PC-3 (cell line): ENCODE measurements at regions not wholly inside any gene's neighbourhood (a gene's known extent, or its start where the extent isn't known, plus 50 kb on each side); places are given as distances from the start of the nearest gene placed in this dataset.

Experiments
- ATAC-seq: fragments of 200-7000 bp; cut with Tn5 transposase; 2 replicates; pipeline ENCODE4 v1.9.1; 2020; ENCODE audit warnings: mild to moderate bottlenecking, moderate library complexity
- BruUV-seq: library from RNA; stranded (reverse); fragments of 400-500 nt; replicated peaks from 2 replicates; lab custom pipeline; 2021; lab: Mats Ljungman, UMichigan
- CTCF ChIA-PET: fragments of 300-600 bp; sonication (Branson Sonifier 250); formaldehyde crosslinking; loops from one replicate; lab custom pipeline; 2022; ENCODE audit warnings: antibody characterized with exemption; lab: Charles Lee
- POLR2A ChIA-PET: fragments of 300-600 bp; sonication (Branson Sonifier 250); formaldehyde crosslinking; loops from one replicate; lab custom pipeline; 2022; ENCODE audit warnings: antibody characterized with exemption; ENCODE audit not compliant: unreplicated experiment; lab: Charles Lee
- DNase-seq: peaks from one replicate; pipeline ENCODE4 v3.0.0-alpha.2; 2015
- H2AFZ ChIP-seq: fragments of 300-600 bp; sonication (generic); 2 replicates; pipeline ENCODE4 v1.6.0; 2016; ENCODE audit warnings: antibody characterized with exemption, low read length
- H3F3A ChIP-seq: fragments of 300-600 bp; sonication (generic); one replicate; pipeline ENCODE4 v1.6.0; 2017; ENCODE audit warnings: antibody characterized with exemption, low read length, control low read depth, mild to moderate bottlenecking; ENCODE audit not compliant: unreplicated experiment
- H3K27ac ChIP-seq: fragments of 300-600 bp; sonication (generic); 2 replicates; pipeline ENCODE4 v1.5.1; 2016; ENCODE audit warnings: mild to moderate bottlenecking, low read length
- H3K27me3 ChIP-seq: fragments of 300-600 bp; sonication (generic); 2 replicates; pipeline ENCODE4 v1.6.1; 2016; ENCODE audit warnings: low read length, mixed read lengths
- H3K36me3 ChIP-seq: fragments of 300-600 bp; sonication (generic); 2 replicates; pipeline ENCODE4 v1.6.1; 2016; ENCODE audit warnings: low read depth, mixed run types, low read length, mixed read lengths
- H3K4me1 ChIP-seq: fragments of 300-600 bp; sonication (generic); 2 replicates; pipeline ENCODE4 v1.5.1; 2016; ENCODE audit warnings: low read length; ENCODE audit not compliant: insufficient read depth
- H3K4me2 ChIP-seq: fragments of 300-600 bp; sonication (generic); 2 replicates; pipeline ENCODE4 v1.6.0; 2016; ENCODE audit warnings: low read length
- H3K4me3 ChIP-seq: fragments of 300-600 bp; sonication (generic); 2 replicates; pipeline ENCODE4 v1.5.1; 2016; ENCODE audit warnings: mild to moderate bottlenecking, low read length, mixed read lengths
- H3K79me2 ChIP-seq: fragments of 300-600 bp; sonication (generic); 2 replicates; pipeline ENCODE4 v1.6.1; 2017; ENCODE audit warnings: low read length, mixed read lengths
- H3K9ac ChIP-seq: fragments of 300-600 bp; sonication (generic); 2 replicates; pipeline ENCODE4 v1.6.0; 2016; ENCODE audit warnings: mild to moderate bottlenecking, low read length
- H3K9me2 ChIP-seq: fragments of 300-600 bp; sonication (generic); replicated peaks from 2 replicates; pipeline ENCODE4 v1.6.1; 2016; ENCODE audit warnings: mixed run types, low read length, mixed read lengths
- H3K9me3 ChIP-seq: fragments of 300-600 bp; sonication (generic); 2 replicates; pipeline ENCODE4 v1.6.1; 2016; ENCODE audit warnings: low read length, mixed read lengths
- H4K20me1 ChIP-seq: fragments of 300-600 bp; sonication (generic); 2 replicates; pipeline ENCODE4 v1.6.1; 2016; ENCODE audit warnings: low read length, mixed read lengths
- EZH2 ChIP-seq: fragments of 300-600 bp; sonication (generic); IDR thresholded peaks from one replicate; pipeline ENCODE4 v1.6.1; 2017; ENCODE audit warnings: antibody characterized with exemption, mild to moderate bottlenecking, low read length; ENCODE audit not compliant: unreplicated experiment
- EZH2phosphoT487 ChIP-seq: fragments of 300-600 bp; sonication (generic); IDR thresholded peaks from 2 replicates; pipeline ENCODE4 v1.6.1; 2018; ENCODE audit warnings: mild to moderate bottlenecking, antibody characterized with exemption, low read length, borderline replicate concordance
- intact Hi-C: fragments of 100-400 bp; cut with micrococcal nuclease; formaldehyde crosslinking; loops from 2 replicates; pipeline ENCODE4 v1.9.0; 2023
- TF ChIP-seq, protein P1 (sequence below): fragments of 300-600 bp; sonication (generic); conservative IDR thresholded peaks from 2 replicates; pipeline ENCODE4 v1.5.1; 2017; ENCODE audit warnings: antibody characterized with exemption, low read depth, mild to moderate bottlenecking, low read length

DNA sequence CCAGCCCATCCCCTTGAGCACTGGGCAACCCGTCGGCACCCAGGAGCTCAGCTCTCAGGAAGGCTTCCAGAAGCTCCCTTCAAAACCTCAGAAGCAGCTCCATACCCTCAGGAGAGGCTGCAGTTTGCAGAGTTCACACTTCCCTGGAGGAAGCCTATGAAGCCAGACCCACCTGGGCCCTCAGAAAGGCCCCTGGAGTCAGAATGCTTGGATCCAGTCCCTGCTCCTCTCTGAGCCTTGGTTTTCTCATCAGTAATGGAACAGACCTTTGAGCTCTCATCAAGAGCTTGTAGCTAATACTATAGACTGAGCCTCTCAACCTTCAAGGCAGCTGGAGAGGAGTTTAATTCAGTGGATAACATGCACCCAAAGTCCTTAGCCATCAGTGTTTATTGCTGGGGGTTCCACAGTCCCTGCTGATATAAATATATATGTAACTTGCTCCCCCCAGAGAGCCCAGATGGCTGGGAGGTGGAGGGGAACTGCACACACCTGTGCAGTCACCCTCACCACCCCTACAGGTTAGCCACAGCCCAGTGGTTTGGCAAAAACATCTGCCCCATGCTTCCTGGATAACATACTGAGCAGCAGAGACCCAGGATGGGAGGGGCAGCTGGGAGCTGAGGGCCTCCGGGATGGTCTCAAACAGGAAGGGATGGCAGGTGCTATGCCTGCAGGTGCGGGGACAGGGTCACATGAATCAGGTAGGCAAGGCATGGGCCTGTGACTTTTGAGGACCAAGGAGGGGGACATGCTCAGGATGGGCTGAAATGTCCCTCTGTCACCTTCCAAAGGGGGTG lies 120.1 kb downstream of the SNX5 start:
- Histone ChIP-seq H3K9me3 (no peaks in the 10 kb centered on the region), H3K79me2 (no peaks in the 10 kb centered on the region), H4K20me1 (no peaks in the 10 kb centered on the region), H3K9me2 (no peaks in the 10 kb centered on the region), H2AFZ (no peak overlapping the region), H3K27me3 (no peaks in the 10 kb centered on the region), H3F3A (no peaks in the 10 kb centered on the region), H3K9ac (no peak overlapping the region), H3K27ac (peak overlapping the region; percentile 83; the same call in 1 of the 2 replicates), H3K4me1 (peaks cover 47% of the 10 kb centered on the region), H3K4me2 (no peak overlapping the region), H3K36me3 (no peaks in the 10 kb centered on the region), H3K4me3 (no peak overlapping the region)
- TF ChIP-seq, protein P1, sequence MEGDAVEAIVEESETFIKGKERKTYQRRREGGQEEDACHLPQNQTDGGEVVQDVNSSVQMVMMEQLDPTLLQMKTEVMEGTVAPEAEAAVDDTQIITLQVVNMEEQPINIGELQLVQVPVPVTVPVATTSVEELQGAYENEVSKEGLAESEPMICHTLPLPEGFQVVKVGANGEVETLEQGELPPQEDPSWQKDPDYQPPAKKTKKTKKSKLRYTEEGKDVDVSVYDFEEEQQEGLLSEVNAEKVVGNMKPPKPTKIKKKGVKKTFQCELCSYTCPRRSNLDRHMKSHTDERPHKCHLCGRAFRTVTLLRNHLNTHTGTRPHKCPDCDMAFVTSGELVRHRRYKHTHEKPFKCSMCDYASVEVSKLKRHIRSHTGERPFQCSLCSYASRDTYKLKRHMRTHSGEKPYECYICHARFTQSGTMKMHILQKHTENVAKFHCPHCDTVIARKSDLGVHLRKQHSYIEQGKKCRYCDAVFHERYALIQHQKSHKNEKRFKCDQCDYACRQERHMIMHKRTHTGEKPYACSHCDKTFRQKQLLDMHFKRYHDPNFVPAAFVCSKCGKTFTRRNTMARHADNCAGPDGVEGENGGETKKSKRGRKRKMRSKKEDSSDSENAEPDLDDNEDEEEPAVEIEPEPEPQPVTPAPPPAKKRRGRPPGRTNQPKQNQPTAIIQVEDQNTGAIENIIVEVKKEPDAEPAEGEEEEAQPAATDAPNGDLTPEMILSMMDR = no peak
- TF ChIP-seq EZH2 (no peak), EZH2phosphoT487 (no peak)
- no TSS peak for BruUV-seq
- CTCF ChIA-PET = no interaction called here
- intact Hi-C loops = no loop called here
- ATAC-seq = no peak
- no peak for DNase-seq
- POLR2A ChIA-PET = no interaction called here

DNA sequence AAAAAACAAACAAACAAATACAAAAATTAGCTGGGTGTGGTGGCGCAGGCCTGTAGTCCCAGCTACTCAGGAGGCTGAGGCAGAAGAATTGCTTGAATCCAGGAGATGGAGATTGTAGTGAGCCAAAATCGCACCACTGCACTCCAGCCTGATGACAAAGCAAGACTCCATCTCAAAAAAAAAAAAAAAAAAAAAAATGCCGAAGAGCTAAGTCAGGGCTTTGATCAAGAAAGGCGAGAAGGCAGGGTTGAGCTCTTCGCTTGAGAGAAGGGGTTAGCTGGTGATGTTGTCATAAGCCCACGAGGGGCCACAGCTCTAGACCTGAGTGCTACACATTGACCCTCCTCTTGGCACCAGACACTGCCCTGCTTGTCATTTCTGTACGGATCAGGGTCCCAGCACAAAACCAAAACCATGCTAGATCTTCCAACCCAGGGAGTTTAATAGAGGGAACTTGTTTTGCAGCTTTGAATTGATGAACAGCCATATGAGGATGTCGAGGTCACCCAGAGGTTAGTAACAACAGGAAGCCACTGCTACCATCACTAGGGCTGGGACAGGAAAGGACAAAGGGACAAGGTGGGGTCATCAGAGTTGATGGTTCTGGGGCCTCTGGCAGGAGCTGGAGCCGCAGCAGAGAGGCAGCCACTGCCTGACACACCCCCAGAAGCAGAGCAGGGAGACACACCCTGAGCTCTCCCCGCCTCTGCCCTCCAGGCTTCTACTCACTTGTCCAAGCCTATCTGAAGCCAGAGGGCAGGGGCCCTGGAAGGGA lies 122.7 kb downstream of the SNX5 start:
- TF ChIP-seq, protein P1 = no peak
- TF ChIP-seq EZH2 = no peak
- TF ChIP-seq EZH2phosphoT487 = no peak
- ChIA-PET CTCF (interaction anchor here (0.7 kb wide), 1 partner anchor 99 kb away, joined by 3 read pairs; no protein-coding TSS in a partner anchor), POLR2A (no interaction called here)
- no peaks in the 10 kb centered on the region for H4K20me1 ChIP-seq
- no peak overlapping the region for H3K9ac ChIP-seq
- H3F3A ChIP-seq = peaks cover 6% of the 10 kb centered on the region
- H3K27me3 ChIP-seq = no peaks in the 10 kb centered on the region
- H3K27ac ChIP-seq = no peak overlapping the region
- H3K36me3 ChIP-seq = no peaks in the 10 kb centered on the region
- BruUV-seq = no TSS peak
- H3K4me3 ChIP-seq = no peak overlapping the region
- no peak for DNase-seq
- H3K9me3 ChIP-seq = no peaks in the 10 kb centered on the region
- 0 out of 2 replicates have a peak overlapping the region, but pooled peaks have one; percentile 5 for H3K4me2 ChIP-seq
- intact Hi-C loops = no loop called here
- H3K79me2 ChIP-seq = no peaks in the 10 kb centered on the region
- ATAC-seq = no peak
- no peak overlapping the region for H2AFZ ChIP-seq
- H3K9me2 ChIP-seq = no peaks in the 10 kb centered on the region
- peaks cover 60% of the 10 kb centered on the region for H3K4me1 ChIP-seq
